ENCODE measurements at regions not wholly inside any gene's neighbourhood (a gene's known extent, or its start where the extent isn't known, plus 50 kb on each side); places are given as distances from the start of the nearest gene placed in this dataset.

GRCh38 chr3:181791056-181791955 is 79.6 kb downstream of the SOX2 start:
- TF ChIP-seq EZH2 (IDR thresholded peaks at IDR 0.05; ENCODE audit: borderline replicate concordance, low read length) (no peak), CTCF (IDR thresholded peaks at IDR 0.05; ENCODE audit: low read length) (no peak)

Measured in OCI-LY1 (cell line).